AG04450 (cell line): ENCODE measurements at regions not wholly inside any gene's neighbourhood (a gene's known extent, or its start where the extent isn't known, plus 50 kb on each side); places are given as distances from the start of the nearest gene placed in this dataset.

ENCODE experiments used
- CTCF ChIA-PET: fragments of 300-600, 350-600 bp; formaldehyde crosslinking; extraction: SDS; loops from one replicate; lab custom pipeline; 2022; ENCODE audit warnings: antibody characterized with exemption, inconsistent platforms; lab: Charles Lee
- POLR2A ChIA-PET: fragments of 350-600 bp; formaldehyde crosslinking; extraction: SDS; loops from one replicate; lab custom pipeline; 2021; ENCODE audit warnings: antibody characterized with exemption, inconsistent platforms; lab: Yijun Ruan, JAX
- DNase-seq: peaks from one replicate; pipeline ENCODE4 v3.0.0-alpha.2; 2011; ENCODE audit warnings: low read depth, low spot score
- H3K27ac ChIP-seq: one replicate; pipeline ENCODE4 v1.5.1; 2012; ENCODE audit warnings: low read depth, low read length, control low read depth
- H3K27me3 ChIP-seq: one replicate; pipeline ENCODE4 v1.6.0; 2012; ENCODE audit warnings: low read length; ENCODE audit not compliant: control insufficient read depth, insufficient read depth
- H3K4me3 ChIP-seq: 2 replicates; pipeline ENCODE4 v1.5.1; 2011; ENCODE audit warnings: mild to moderate bottlenecking, low read depth, low read length, control low read depth
- H3K9me3 ChIP-seq: 2 replicates; pipeline ENCODE4 v1.5.1; 2012; ENCODE audit warnings: low read length; ENCODE audit not compliant: control insufficient read depth, insufficient read depth
- TF ChIP-seq, protein P1 (sequence below): IDR thresholded peaks from 2 replicates; pipeline ENCODE4 v1.5.1; 2011; ENCODE audit warnings: low read depth, low read length, control low read depth, inconsistent platforms

DNA sequence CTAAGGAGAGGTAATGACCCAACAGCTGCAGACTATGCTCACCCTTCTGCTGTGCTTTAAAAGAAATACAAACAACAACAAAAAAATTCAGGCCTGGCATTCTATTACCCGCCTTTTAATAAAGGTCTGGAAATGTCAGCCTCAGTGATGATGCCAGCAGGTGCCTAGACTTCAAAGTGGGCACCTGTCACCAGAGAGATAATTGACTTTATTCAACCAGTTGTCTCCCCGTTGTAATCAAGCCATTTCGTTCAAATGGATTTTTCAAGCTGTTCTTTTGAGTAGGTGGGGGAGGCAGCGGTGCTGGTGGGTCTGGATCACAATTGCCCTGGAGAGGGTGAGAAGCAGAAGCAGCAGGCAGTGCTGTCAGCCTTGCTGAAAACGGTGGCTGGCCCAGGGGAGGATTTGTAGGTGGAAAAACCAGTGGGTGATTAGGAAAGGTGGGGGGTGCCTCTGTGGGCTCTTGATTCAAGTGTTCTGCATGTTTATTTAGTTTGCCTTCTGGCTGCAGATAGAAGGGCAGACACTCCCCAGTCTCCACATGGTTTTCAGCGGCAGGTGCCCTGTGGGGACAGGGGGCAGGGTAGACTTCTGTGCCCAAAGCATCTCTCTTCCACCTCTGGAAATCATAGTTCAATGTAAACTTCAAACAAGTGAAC is 300.2 kb upstream of the SLCO3A1 start:
- DNase-seq, result no peak
- Histone ChIP-seq H3K27ac (no peak overlapping the region), H3K9me3 (no peaks in the 10 kb centered on the region), H3K4me3 (no peak overlapping the region), H3K27me3 (no peaks in the 10 kb centered on the region)
- CTCF ChIA-PET, result no interaction called here
- TF ChIP-seq, protein P1, sequence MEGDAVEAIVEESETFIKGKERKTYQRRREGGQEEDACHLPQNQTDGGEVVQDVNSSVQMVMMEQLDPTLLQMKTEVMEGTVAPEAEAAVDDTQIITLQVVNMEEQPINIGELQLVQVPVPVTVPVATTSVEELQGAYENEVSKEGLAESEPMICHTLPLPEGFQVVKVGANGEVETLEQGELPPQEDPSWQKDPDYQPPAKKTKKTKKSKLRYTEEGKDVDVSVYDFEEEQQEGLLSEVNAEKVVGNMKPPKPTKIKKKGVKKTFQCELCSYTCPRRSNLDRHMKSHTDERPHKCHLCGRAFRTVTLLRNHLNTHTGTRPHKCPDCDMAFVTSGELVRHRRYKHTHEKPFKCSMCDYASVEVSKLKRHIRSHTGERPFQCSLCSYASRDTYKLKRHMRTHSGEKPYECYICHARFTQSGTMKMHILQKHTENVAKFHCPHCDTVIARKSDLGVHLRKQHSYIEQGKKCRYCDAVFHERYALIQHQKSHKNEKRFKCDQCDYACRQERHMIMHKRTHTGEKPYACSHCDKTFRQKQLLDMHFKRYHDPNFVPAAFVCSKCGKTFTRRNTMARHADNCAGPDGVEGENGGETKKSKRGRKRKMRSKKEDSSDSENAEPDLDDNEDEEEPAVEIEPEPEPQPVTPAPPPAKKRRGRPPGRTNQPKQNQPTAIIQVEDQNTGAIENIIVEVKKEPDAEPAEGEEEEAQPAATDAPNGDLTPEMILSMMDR, result no peak
- POLR2A ChIA-PET, result no interaction called here

DNA sequence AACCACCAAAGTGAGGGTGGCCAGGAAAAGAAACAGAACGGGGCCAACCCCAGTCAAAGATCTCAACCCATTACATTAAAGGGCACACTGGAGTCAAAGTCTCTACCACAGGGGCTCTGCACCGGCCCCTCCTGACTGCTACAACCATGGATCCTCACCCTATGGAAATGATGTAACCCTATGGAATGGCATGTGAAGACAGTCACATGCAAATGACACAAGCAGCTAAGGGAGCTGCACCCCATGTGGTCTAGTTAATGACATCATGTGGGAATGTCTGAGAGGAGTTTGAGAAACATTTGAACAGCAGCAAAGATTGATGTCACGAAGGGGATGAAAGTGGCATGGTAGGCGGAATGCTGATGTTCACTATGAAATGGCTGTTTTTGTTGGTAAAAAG is 298.2 kb upstream of the SLCO3A1 start:
- DNase-seq, result no peak
- POLR2A ChIA-PET, result no interaction called here
- CTCF ChIA-PET, result no interaction called here
- H3K4me3 ChIP-seq, result no peak overlapping the region
- H3K27me3 ChIP-seq, result no peaks in the 10 kb centered on the region
- no peak overlapping the region for H3K27ac ChIP-seq
- TF ChIP-seq, protein P1, result no peak
- H3K9me3 ChIP-seq, result no peaks in the 10 kb centered on the region

DNA sequence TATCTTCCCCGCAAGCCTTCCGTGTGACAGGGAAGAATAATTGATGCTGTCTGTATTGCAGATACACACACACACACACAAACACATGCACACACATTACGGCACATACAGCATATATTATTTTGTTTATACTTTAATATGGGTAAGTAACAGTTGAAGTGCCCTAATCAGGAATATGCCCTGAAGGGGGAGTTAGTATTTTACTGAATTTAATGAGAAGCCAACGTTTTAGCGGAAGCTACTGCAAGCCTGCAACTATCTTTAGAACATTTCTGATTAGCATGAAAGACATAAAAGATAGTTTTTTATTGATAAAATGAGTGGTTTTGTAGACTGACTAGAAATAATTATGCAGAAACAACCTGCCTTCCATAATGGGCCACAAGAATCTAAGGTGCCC is 296.6 kb upstream of the SLCO3A1 start:
- POLR2A ChIA-PET, result no interaction called here
- CTCF ChIA-PET, result interaction anchor here (0.9 kb wide), 1 partner anchor 149 kb away, joined by 3 read pairs; no protein-coding TSS in a partner anchor
- Histone ChIP-seq H3K9me3 (no peaks in the 10 kb centered on the region), H3K27ac (no peak overlapping the region), H3K27me3 (no peaks in the 10 kb centered on the region), H3K4me3 (no peak overlapping the region)
- TF ChIP-seq, protein P1, result no peak
- DNase-seq, result no peak

DNA sequence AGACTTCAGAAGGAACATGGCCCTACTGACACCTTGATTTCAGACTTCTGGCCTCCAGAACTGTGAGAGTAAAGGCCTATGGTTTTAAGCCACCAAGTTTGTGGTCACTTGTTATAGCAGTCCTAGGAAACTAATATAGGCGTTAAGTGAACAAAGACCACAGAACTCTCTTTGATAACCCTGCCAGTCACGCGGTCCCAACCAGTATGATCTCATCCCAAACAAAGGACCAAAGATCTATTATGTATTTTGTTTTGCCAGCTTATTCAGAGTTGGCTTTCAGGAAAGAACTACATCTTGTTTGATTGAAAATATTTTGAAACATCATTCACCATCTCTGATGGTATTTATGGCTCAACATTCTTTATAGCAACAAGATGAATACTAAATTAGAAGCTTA is 294.4 kb upstream of the SLCO3A1 start:
- ChIA-PET CTCF (interaction anchor here (1.0 kb wide), 2 partner anchors 293 to 602 kb away, joined by 3 to 4 read pairs; no protein-coding TSS in a partner anchor), POLR2A (no interaction called here)
- TF ChIP-seq, protein P1, result no peak
- Histone ChIP-seq H3K27me3 (no peaks in the 10 kb centered on the region), H3K4me3 (no peak overlapping the region), H3K9me3 (no peaks in the 10 kb centered on the region), H3K27ac (no peak overlapping the region)
- no peak for DNase-seq

DNA sequence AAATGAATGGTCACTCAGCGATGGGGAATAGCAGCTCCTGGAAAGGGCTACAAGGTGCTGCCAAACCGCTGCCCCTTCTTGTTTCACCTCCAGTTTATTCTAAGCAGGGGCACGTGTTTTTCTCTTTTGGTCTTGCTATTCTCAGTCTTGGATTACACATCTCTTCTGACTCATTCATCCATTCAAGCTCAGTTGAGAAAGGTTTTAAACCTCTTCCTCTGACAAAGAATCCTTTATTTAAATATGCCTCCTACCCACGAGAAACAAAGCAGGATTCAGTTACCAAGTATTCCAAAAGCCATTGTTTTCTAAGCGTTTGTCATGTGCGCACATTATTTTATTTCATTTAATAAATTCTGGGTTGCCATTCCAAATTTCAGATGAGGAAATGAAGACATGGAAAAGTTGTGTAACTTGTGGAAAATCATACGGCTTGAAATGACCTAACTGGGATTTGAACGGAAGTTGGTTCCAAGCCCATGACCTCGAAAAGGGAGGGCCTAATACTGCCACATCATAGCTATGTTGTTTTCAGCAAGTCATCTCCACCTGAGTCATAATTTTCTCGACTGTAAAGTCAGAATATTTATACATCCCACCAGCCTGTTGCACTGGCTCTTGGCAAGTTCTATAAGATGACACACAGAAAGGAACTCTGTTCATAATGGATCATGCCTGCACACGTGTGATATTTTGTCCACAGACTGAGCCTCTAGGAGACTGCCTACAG is 292.0 kb upstream of the SLCO3A1 start:
- peak overlapping the region; percentile 94 for H3K27ac ChIP-seq
- no peaks in the 10 kb centered on the region for H3K9me3 ChIP-seq
- TF ChIP-seq, protein P1, result no peak
- H3K4me3 ChIP-seq, result peak overlapping the region; percentile 31
- H3K27me3 ChIP-seq, result no peaks in the 10 kb centered on the region
- peak; percentile 85 for DNase-seq
- POLR2A ChIA-PET, result interaction anchor here (2.0 kb wide), 1 partner anchor 24 kb away, joined by 10 read pairs; no protein-coding TSS in a partner anchor
- CTCF ChIA-PET, result no interaction called here
